GM23248 (cell line): ENCODE measurements at regions not wholly inside any gene's neighbourhood (a gene's known extent, or its start where the extent isn't known, plus 50 kb on each side); places are given as distances from the start of the nearest gene placed in this dataset.

Experiments
- DNase-seq: peaks from one replicate; pipeline ENCODE4 v3.0.0-alpha.2; 2015
- H2AFZ ChIP-seq: fragments of 200-600 bp; sonication (generic); 2 replicates; pipeline ENCODE4 v1.6.1; 2016; ENCODE audit warnings: antibody characterized with exemption
- H3F3A ChIP-seq: fragments of 200-600 bp; sonication (generic); 2 replicates; pipeline ENCODE4 v1.6.1; 2016; ENCODE audit warnings: mild to moderate bottlenecking, antibody characterized with exemption, mixed run types; ENCODE audit not compliant: insufficient read depth
- H3K27ac ChIP-seq: fragments of 200-600 bp; sonication (generic); 2 replicates; pipeline ENCODE4 v1.5.1; 2016; ENCODE audit warnings: mild to moderate bottlenecking
- H3K27me3 ChIP-seq: fragments of 200-600 bp; sonication (generic); replicated peaks from 2 replicates; pipeline ENCODE4 v1.6.1; 2016; ENCODE audit warnings: mild to moderate bottlenecking; ENCODE audit not compliant: insufficient read depth
- H3K36me3 ChIP-seq: fragments of 200-600 bp; sonication (generic); 2 replicates; pipeline ENCODE4 v1.6.1; 2016; ENCODE audit warnings: low read depth, mild to moderate bottlenecking
- H3K4me1 ChIP-seq: fragments of 200-600 bp; sonication (generic); 2 replicates; pipeline ENCODE4 v1.6.1; 2016; ENCODE audit warnings: mild to moderate bottlenecking; ENCODE audit not compliant: insufficient read depth
- H3K4me2 ChIP-seq: fragments of 200-600 bp; sonication (generic); one replicate; pipeline ENCODE4 v1.6.1; 2016; ENCODE audit warnings: mild to moderate bottlenecking; ENCODE audit not compliant: unreplicated experiment
- H3K4me3 ChIP-seq: fragments of 200-600 bp; sonication (generic); 2 replicates; pipeline ENCODE4 v1.5.1; 2016; ENCODE audit warnings: mild to moderate bottlenecking
- H3K79me2 ChIP-seq: fragments of 200-600 bp; sonication (generic); 2 replicates; pipeline ENCODE4 v1.6.1; 2016; ENCODE audit warnings: mild to moderate bottlenecking; ENCODE audit not compliant: insufficient read depth
- H3K9ac ChIP-seq: fragments of 200-600 bp; sonication (generic); 2 replicates; pipeline ENCODE4 v1.6.1; 2016; ENCODE audit warnings: mild to moderate bottlenecking
- H3K9me2 ChIP-seq: fragments of 200-600 bp; sonication (generic); 2 replicates; pipeline ENCODE4 v1.6.1; 2016; ENCODE audit warnings: mixed run types, mild to moderate bottlenecking, moderate library complexity; ENCODE audit not compliant: insufficient read depth
- H3K9me3 ChIP-seq: fragments of 200-600 bp; sonication (generic); one replicate; pipeline ENCODE4 v1.6.1; 2017; ENCODE audit warnings: low read depth
- H4K20me1 ChIP-seq: fragments of 200-600 bp; sonication (generic); 2 replicates; pipeline ENCODE4 v1.6.0; 2016; ENCODE audit not compliant: insufficient read depth
- EZH2 ChIP-seq: fragments of 200-600 bp; sonication (generic); IDR thresholded peaks from 2 replicates; pipeline ENCODE4 v1.6.1; 2018; ENCODE audit warnings: antibody characterized with exemption, mild to moderate bottlenecking; ENCODE audit not compliant: insufficient read depth, poor library complexity, severe bottlenecking
- EZH2phosphoT487 ChIP-seq: fragments of 200-600 bp; sonication (generic); IDR thresholded peaks from 2 replicates; pipeline ENCODE4 v1.6.1; 2018; ENCODE audit warnings: antibody characterized with exemption, moderate library complexity, mild to moderate bottlenecking, low read depth; ENCODE audit not compliant: insufficient read depth
- WGBS, 2 experiments: methylation state at CpG; one replicate each; pipeline ENCODE4 v1.1.6; 2015 to 2017; ENCODE audit warnings: low lambda C conversion rate in 2 of 2, low coverage in 1 of 2; ENCODE audit errors: missing lambda C conversion rate in 2 of 2; 5-methylcytosine and 5-hydroxymethylcytosine counted together
- in situ Hi-C: fragments of 300-500 bp; cut with MboI; formaldehyde crosslinking; loops from 2 replicates; pipeline ENCODE4 v1.15.0; 2020

- in situ Hi-C loops, result no loop called here
- Histone ChIP-seq H3K9me2 (no peaks in the 10 kb centered on the region), H4K20me1 (no peaks in the 10 kb centered on the region), H3K27ac (no peak overlapping the region), H3K9me3 (no peaks in the 10 kb centered on the region), H3F3A (no peaks in the 10 kb centered on the region), H3K4me1 (no peaks in the 10 kb centered on the region), H3K79me2 (no peaks in the 10 kb centered on the region), H3K4me2 (no peak overlapping the region), H3K9ac (no peak overlapping the region), H3K4me3 (no peak overlapping the region), H3K36me3 (no peaks in the 10 kb centered on the region), H3K27me3 (no peaks in the 10 kb centered on the region), H2AFZ (no peak overlapping the region)
- no peak for TF ChIP-seq EZH2phosphoT487
- DNase-seq, result no peak
- WGBS, 2 experiments, result 71 to 81% methylated on average over 11 to 23 of the region's 37 CpGs
Observed at GRCh38 chr13:58858870-58859371, 1227.4 kb downstream of the PCDH17 start.

GRCh38 chr13:58865286-58865685, 1233.7 kb downstream of the PCDH17 start:
- Histone ChIP-seq H3K9ac (no peak overlapping the region), H3K9me2 (no peaks in the 10 kb centered on the region), H2AFZ (no peak overlapping the region), H3K9me3 (no peaks in the 10 kb centered on the region), H4K20me1 (no peaks in the 10 kb centered on the region), H3K4me3 (no peak overlapping the region), H3K79me2 (no peaks in the 10 kb centered on the region), H3K4me1 (no peaks in the 10 kb centered on the region), H3K4me2 (no peak overlapping the region), H3K36me3 (no peaks in the 10 kb centered on the region), H3F3A (no peaks in the 10 kb centered on the region), H3K27ac (no peak overlapping the region), H3K27me3 (no peaks in the 10 kb centered on the region)
- in situ Hi-C loops, result no loop called here
- TF ChIP-seq EZH2, result no peak
- DNase-seq, result no peak

GRCh38 chr13:58869566-58869965, 1238.0 kb downstream of the PCDH17 start:
- no peak for DNase-seq
- in situ Hi-C loops, result no loop called here
- Histone ChIP-seq H4K20me1 (no peaks in the 10 kb centered on the region), H3K9ac (no peak overlapping the region), H2AFZ (no peak overlapping the region), H3K4me1 (no peaks in the 10 kb centered on the region), H3K4me3 (no peak overlapping the region), H3K4me2 (no peak overlapping the region), H3F3A (no peaks in the 10 kb centered on the region), H3K9me2 (no peaks in the 10 kb centered on the region), H3K27me3 (no peaks in the 10 kb centered on the region), H3K79me2 (no peaks in the 10 kb centered on the region), H3K9me3 (no peaks in the 10 kb centered on the region), H3K27ac (no peak overlapping the region), H3K36me3 (no peaks in the 10 kb centered on the region)
- TF ChIP-seq EZH2, result no peak
- no peak for TF ChIP-seq EZH2phosphoT487
- 21 to 22% methylated on average over 1 of the region's 1 CpG for WGBS, 2 experiments

DNA sequence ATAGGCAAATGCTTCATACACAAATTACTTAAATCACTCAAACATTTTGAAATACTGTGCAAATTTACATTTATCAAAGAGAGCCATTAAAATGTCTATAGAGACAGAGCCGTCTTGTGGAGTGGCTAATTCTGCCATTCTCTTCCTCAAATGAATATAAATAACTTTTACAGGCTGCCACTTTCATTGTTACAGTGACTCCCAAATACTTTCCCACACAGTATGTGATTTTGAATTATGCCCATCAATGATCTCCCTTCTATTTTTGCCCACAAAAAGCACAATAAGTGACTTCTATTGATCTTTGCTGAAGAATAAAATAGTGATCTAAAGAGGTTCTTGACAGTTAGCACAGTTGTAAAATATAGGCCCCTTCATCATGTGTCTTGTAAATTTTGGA, 1244.9 kb downstream of the PCDH17 start:
- DNase-seq, result no peak
- Histone ChIP-seq H3K9me2 (no peaks in the 10 kb centered on the region), H3K9ac (no peak overlapping the region), H3K4me1 (no peaks in the 10 kb centered on the region), H3K27ac (no peak overlapping the region), H3K9me3 (no peaks in the 10 kb centered on the region), H3F3A (no peaks in the 10 kb centered on the region), H3K4me3 (no peak overlapping the region), H3K36me3 (no peaks in the 10 kb centered on the region), H3K79me2 (no peaks in the 10 kb centered on the region), H2AFZ (no peak overlapping the region), H4K20me1 (no peaks in the 10 kb centered on the region), H3K27me3 (no peaks in the 10 kb centered on the region), H3K4me2 (no peak overlapping the region)
- 0 to 3% methylated on average over 1 of the region's 1 CpG for WGBS, 2 experiments
- in situ Hi-C loops, result no loop called here
- TF ChIP-seq EZH2phosphoT487, result no peak
- TF ChIP-seq EZH2, result no peak

GRCh38 chr13:58879114-58879513, 1247.6 kb downstream of the PCDH17 start:
- in situ Hi-C loops, result no loop called here
- H3K4me3 ChIP-seq, result no peak overlapping the region
- no peak overlapping the region for H2AFZ ChIP-seq
- no peaks in the 10 kb centered on the region for H3F3A ChIP-seq
- no peak overlapping the region for H3K27ac ChIP-seq
- no peak for DNase-seq
- TF ChIP-seq EZH2phosphoT487 (no peak), EZH2 (no peak)
- no peaks in the 10 kb centered on the region for H3K79me2 ChIP-seq
- no peaks in the 10 kb centered on the region for H3K36me3 ChIP-seq
- no peaks in the 10 kb centered on the region for H3K27me3 ChIP-seq
- no peak overlapping the region for H3K9ac ChIP-seq
- no peaks in the 10 kb centered on the region for H3K9me2 ChIP-seq
- no peaks in the 10 kb centered on the region for H3K4me1 ChIP-seq
- no peaks in the 10 kb centered on the region for H3K9me3 ChIP-seq
- no peak overlapping the region for H3K4me2 ChIP-seq
- H4K20me1 ChIP-seq, result no peaks in the 10 kb centered on the region
